Karpas-422 (cell line): ENCODE measurements at regions not wholly inside any gene's neighbourhood (a gene's known extent, or its start where the extent isn't known, plus 50 kb on each side); places are given as distances from the start of the nearest gene placed in this dataset.

Experiments used
- DNase-seq: peaks from one replicate; pipeline ENCODE4 v3.0.0-alpha.2; 2015
- H2AFZ ChIP-seq: fragments of 200-600 bp; sonication (generic); 2 replicates; pipeline ENCODE4 v1.6.1; 2014; ENCODE audit warnings: antibody characterized with exemption, low read length, mixed read lengths
- H3K27ac ChIP-seq: fragments of 200-600 bp; sonication (generic); 2 replicates; pipeline ENCODE4 v1.5.1; 2014; ENCODE audit warnings: mild to moderate bottlenecking, low read length, moderate library complexity
- H3K27me3 ChIP-seq: fragments of 200-600 bp; sonication (generic); 2 replicates; pipeline ENCODE4 v1.6.1; 2014; ENCODE audit warnings: low read length, mixed read lengths
- H3K36me3 ChIP-seq: fragments of 200-600 bp; sonication (generic); 2 replicates; pipeline ENCODE4 v1.6.1; 2014; ENCODE audit warnings: low read length, mixed read lengths; ENCODE audit not compliant: insufficient read depth
- H3K4me1 ChIP-seq: fragments of 200-600 bp; sonication (generic); 2 replicates; pipeline ENCODE4 v1.6.1; 2014; ENCODE audit warnings: mild to moderate bottlenecking, low read length, mixed read lengths
- H3K4me2 ChIP-seq: fragments of 200-600 bp; sonication (generic); 2 replicates; pipeline ENCODE4 v1.6.1; 2014; ENCODE audit warnings: low read length, low read depth, mild to moderate bottlenecking; ENCODE audit not compliant: poor library complexity, severe bottlenecking
- H3K4me3 ChIP-seq: fragments of 200-600 bp; sonication (generic); 2 replicates; pipeline ENCODE4 v1.5.1; 2014; ENCODE audit warnings: mild to moderate bottlenecking, antibody characterized with exemption, low read length, mixed read lengths
- H3K79me2 ChIP-seq: fragments of 200-600 bp; sonication (generic); 2 replicates; pipeline ENCODE4 v1.6.1; 2014; ENCODE audit warnings: mild to moderate bottlenecking, low read length, mixed read lengths
- H3K9ac ChIP-seq: fragments of 200-600 bp; sonication (generic); 2 replicates; pipeline ENCODE4 v1.6.0; 2014; ENCODE audit warnings: low read length
- H3K9me2 ChIP-seq: fragments of 200-600 bp; sonication (generic), shearing (Covaris generic); replicated peaks from 2 replicates; pipeline ENCODE4 v1.6.0; 2014; ENCODE audit warnings: mild to moderate bottlenecking, low read length, moderate library complexity; ENCODE audit not compliant: insufficient read depth
- H3K9me3 ChIP-seq: fragments of 300-700, 200-600 bp; sonication (generic); 2 replicates; pipeline ENCODE4 v1.6.1; 2014; ENCODE audit warnings: low read length, mixed read lengths
- H4K20me1 ChIP-seq: fragments of 200-600 bp; sonication (generic); 2 replicates; pipeline ENCODE4 v1.6.1; 2014; ENCODE audit warnings: mild to moderate bottlenecking, antibody characterized with exemption, low read length, low read depth; ENCODE audit not compliant: insufficient read depth

GRCh38 chr4:130165381-130165780, 1069.4 kb downstream of the C4orf33 start:
- Histone ChIP-seq H3K4me2 (no peak overlapping the region), H3K27ac (no peak overlapping the region), H3K4me1 (no peaks in the 10 kb centered on the region), H2AFZ (no peak overlapping the region), H3K9ac (no peak overlapping the region), H3K4me3 (no peak overlapping the region), H3K9me3 (no peaks in the 10 kb centered on the region), H3K9me2 (no peaks in the 10 kb centered on the region), H3K79me2 (no peaks in the 10 kb centered on the region), H3K36me3 (no peaks in the 10 kb centered on the region), H3K27me3 (no peaks in the 10 kb centered on the region), H4K20me1 (no peaks in the 10 kb centered on the region)
- DNase-seq, result no peak

DNA sequence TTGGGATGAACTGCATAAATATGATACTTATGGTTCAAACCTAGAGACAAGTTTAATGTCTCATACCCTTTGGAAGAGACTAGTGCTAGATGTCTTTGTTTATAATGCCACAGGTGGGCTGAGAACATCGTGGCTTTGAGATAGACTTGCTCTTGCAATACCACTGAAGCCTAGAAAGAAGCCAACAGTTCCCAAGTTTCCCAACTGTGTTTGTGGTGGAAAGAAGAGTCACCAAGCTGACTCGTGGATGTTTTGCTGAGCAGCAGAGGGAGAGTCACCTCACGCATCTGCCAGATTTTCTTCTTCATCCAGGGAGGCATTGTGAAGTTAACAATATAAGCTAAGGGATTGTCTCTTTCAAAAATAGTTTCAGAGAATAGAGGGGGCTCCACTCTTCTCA, 1076.2 kb downstream of the C4orf33 start:
- Histone ChIP-seq H3K9me3 (no peaks in the 10 kb centered on the region), H3K4me1 (no peaks in the 10 kb centered on the region), H3K27ac (no peak overlapping the region), H3K4me3 (no peak overlapping the region), H2AFZ (no peak overlapping the region), H3K9me2 (no peaks in the 10 kb centered on the region), H3K9ac (no peak overlapping the region), H3K79me2 (no peaks in the 10 kb centered on the region), H4K20me1 (no peaks in the 10 kb centered on the region), H3K4me2 (no peak overlapping the region), H3K36me3 (no peaks in the 10 kb centered on the region), H3K27me3 (no peaks in the 10 kb centered on the region)
- no peak for DNase-seq

- DNase-seq, result no peak
- Histone ChIP-seq H3K9me2 (peaks cover 3% of the 10 kb centered on the region; the same call in 1 of the 2 replicates), H3K79me2 (no peaks in the 10 kb centered on the region), H3K9ac (no peak overlapping the region), H3K4me3 (no peak overlapping the region), H3K9me3 (no peaks in the 10 kb centered on the region), H3K36me3 (no peaks in the 10 kb centered on the region), H3K4me1 (no peaks in the 10 kb centered on the region), H2AFZ (no peak overlapping the region), H3K27ac (no peak overlapping the region), H3K4me2 (no peak overlapping the region), H3K27me3 (no peaks in the 10 kb centered on the region), H4K20me1 (no peaks in the 10 kb centered on the region)
Measured at GRCh38 chr4:130178106-130178505, 1082.2 kb downstream of the C4orf33 start.

DNA sequence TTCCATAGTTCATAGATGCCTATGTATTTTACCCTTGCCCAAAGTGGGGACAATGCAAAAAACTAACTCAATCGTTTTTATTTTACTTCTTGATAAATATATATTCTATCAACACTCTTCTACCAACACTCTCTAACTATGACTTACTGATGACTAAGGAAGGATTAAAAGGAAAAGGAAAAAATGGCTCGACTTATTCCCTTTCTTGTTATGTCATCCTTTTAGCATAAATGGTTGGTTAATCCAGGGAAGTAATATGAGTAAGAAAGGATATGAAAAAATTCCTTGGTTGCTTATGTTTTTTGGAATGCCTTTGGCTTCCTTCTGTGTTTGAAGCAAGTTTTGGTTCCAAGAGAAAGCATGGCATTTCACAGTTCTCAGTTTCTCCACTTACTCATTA, 1087.1 kb downstream of the C4orf33 start:
- no peak overlapping the region for H3K4me3 ChIP-seq
- H3K9ac ChIP-seq, result no peak overlapping the region
- peaks cover 6% of the 10 kb centered on the region; the same call in 1 of the 2 replicates for H3K9me2 ChIP-seq
- no peaks in the 10 kb centered on the region for H3K79me2 ChIP-seq
- H3K27ac ChIP-seq, result no peak overlapping the region
- H3K27me3 ChIP-seq, result no peaks in the 10 kb centered on the region
- no peak for DNase-seq
- H3K4me2 ChIP-seq, result no peak overlapping the region
- H3K36me3 ChIP-seq, result no peaks in the 10 kb centered on the region
- no peaks in the 10 kb centered on the region for H4K20me1 ChIP-seq
- no peaks in the 10 kb centered on the region for H3K4me1 ChIP-seq
- no peak overlapping the region for H2AFZ ChIP-seq
- H3K9me3 ChIP-seq, result no peaks in the 10 kb centered on the region

GRCh38 chr4:130183766-130184165, 1087.8 kb downstream of the C4orf33 start:
- Histone ChIP-seq H2AFZ (no peak overlapping the region), H3K9me2 (peaks cover 6% of the 10 kb centered on the region; the same call in 1 of the 2 replicates), H3K4me3 (no peak overlapping the region), H3K27ac (no peak overlapping the region), H3K36me3 (no peaks in the 10 kb centered on the region), H3K4me2 (no peak overlapping the region), H3K9me3 (no peaks in the 10 kb centered on the region), H3K9ac (no peak overlapping the region), H3K27me3 (no peaks in the 10 kb centered on the region), H4K20me1 (no peaks in the 10 kb centered on the region), H3K79me2 (no peaks in the 10 kb centered on the region), H3K4me1 (no peaks in the 10 kb centered on the region)
- no peak for DNase-seq

GRCh38 chr4:130185123-130185522, 1089.2 kb downstream of the C4orf33 start:
- Histone ChIP-seq H3K27me3 (no peaks in the 10 kb centered on the region), H4K20me1 (no peaks in the 10 kb centered on the region), H3K4me3 (no peak overlapping the region), H3K79me2 (no peaks in the 10 kb centered on the region), H3K4me1 (no peaks in the 10 kb centered on the region), H3K4me2 (no peak overlapping the region), H3K27ac (no peak overlapping the region), H3K9me3 (no peaks in the 10 kb centered on the region), H3K9me2 (peaks cover 6% of the 10 kb centered on the region; the same call in 1 of the 2 replicates), H3K9ac (no peak overlapping the region), H2AFZ (no peak overlapping the region), H3K36me3 (no peaks in the 10 kb centered on the region)
- DNase-seq, result no peak

DNA sequence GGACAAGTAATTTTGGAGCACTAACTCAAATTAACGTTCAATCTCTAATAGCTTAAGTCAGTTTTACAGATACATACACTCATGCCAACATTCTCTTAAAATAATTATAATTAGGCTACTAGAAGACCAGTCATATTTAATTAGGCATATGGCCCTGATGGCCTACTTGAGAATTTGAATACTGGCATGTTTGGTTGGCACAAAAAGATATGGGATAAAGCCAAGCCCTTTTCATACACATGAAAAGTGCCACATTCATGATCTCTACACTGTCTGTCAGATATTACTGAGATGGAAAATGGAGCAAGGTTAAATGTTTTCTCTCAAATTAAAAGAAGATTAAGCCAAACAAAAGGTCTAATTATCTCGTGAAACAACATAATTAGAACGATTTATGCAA, 1091.0 kb downstream of the C4orf33 start:
- H3K4me3 ChIP-seq, result no peak overlapping the region
- no peaks in the 10 kb centered on the region for H3K79me2 ChIP-seq

GRCh38 chr4:130187587-130187986, 1091.6 kb downstream of the C4orf33 start:
- Histone ChIP-seq H2AFZ (no peak overlapping the region), H3K9me2 (peaks cover 6% of the 10 kb centered on the region; the same call in 1 of the 2 replicates), H3K4me3 (no peak overlapping the region), H3K79me2 (no peaks in the 10 kb centered on the region), H3K9ac (no peak overlapping the region), H4K20me1 (no peaks in the 10 kb centered on the region), H3K4me2 (no peak overlapping the region), H3K36me3 (no peaks in the 10 kb centered on the region), H3K9me3 (no peaks in the 10 kb centered on the region; the same call in 1 of the 2 replicates), H3K27ac (no peak overlapping the region), H3K27me3 (no peaks in the 10 kb centered on the region), H3K4me1 (no peaks in the 10 kb centered on the region)
- DNase-seq, result no peak

More for the DNA sequence above, 1091.0 kb downstream of the C4orf33 start:
- no peak overlapping the region for H2AFZ ChIP-seq
- H3K9me2 ChIP-seq, result peaks cover 6% of the 10 kb centered on the region; the same call in 1 of the 2 replicates
- no peak overlapping the region for H3K9ac ChIP-seq
- H3K4me1 ChIP-seq, result no peaks in the 10 kb centered on the region
- H4K20me1 ChIP-seq, result no peaks in the 10 kb centered on the region
- no peak for DNase-seq
- no peaks in the 10 kb centered on the region for H3K27me3 ChIP-seq
- no peaks in the 10 kb centered on the region; the same call in 1 of the 2 replicates for H3K9me3 ChIP-seq
- H3K4me2 ChIP-seq, result no peak overlapping the region
- no peaks in the 10 kb centered on the region for H3K36me3 ChIP-seq
- no peak overlapping the region for H3K27ac ChIP-seq

- Histone ChIP-seq H3K4me1 (no peaks in the 10 kb centered on the region), H3K27ac (no peak overlapping the region), H3K27me3 (no peaks in the 10 kb centered on the region), H3K79me2 (no peaks in the 10 kb centered on the region), H4K20me1 (no peaks in the 10 kb centered on the region), H3K9me3 (no peaks in the 10 kb centered on the region; the same call in 1 of the 2 replicates), H3K9ac (no peak overlapping the region), H3K36me3 (no peaks in the 10 kb centered on the region), H2AFZ (no peak overlapping the region), H3K4me3 (no peak overlapping the region), H3K9me2 (no peaks in the 10 kb centered on the region; the same call in 1 of the 2 replicates), H3K4me2 (no peak overlapping the region)
- no peak for DNase-seq
Measured at GRCh38 chr4:130192787-130193186, 1096.8 kb downstream of the C4orf33 start.
